ENCODE measurements at regions not wholly inside any gene's neighbourhood (a gene's known extent, or its start where the extent isn't known, plus 50 kb on each side); places are given as distances from the start of the nearest gene placed in this dataset.

- H2AFZ ChIP-seq (ENCODE audit: control insufficient read depth, low read depth, low read length), result no peak overlapping the region
- POLR2A ChIA-PET, result no interaction called here
- TF ChIP-seq ZBTB11 (CRISPR knock-in tag; IDR thresholded peaks at IDR 0.05) (no peak), RFX5 (IDR thresholded peaks at IDR 0.05; ENCODE audit: low read depth, low read length) (no peak), MXI1 (IDR thresholded peaks at IDR 0.05; ENCODE audit: low read depth, low read length) (no peak), BCL3 (IDR thresholded peaks at IDR 0.05; ENCODE audit: borderline replicate concordance, insufficient read depth, low read depth, low read length, poor library complexity, severe bottlenecking) (no peak), SRF (IDR thresholded peaks at IDR 0.05; ENCODE audit: low read depth in 2 of 2, low read length in 2 of 2) (no peak), POU2F2 (IDR thresholded peaks at IDR 0.05; ENCODE audit: borderline replicate concordance, low read depth, low read length) (no peak), EP300 (IDR thresholded peaks at IDR 0.05; ENCODE audit: borderline replicate concordance in 1 of 2, control insufficient read depth in 1 of 2, low read depth in 2 of 2, low read length in 2 of 2) (no peak), NR2F1 (conservative IDR thresholded peaks at IDR 0.05) (no peak), CBFB (IDR thresholded peaks at IDR 0.05; ENCODE audit: low read depth) (no peak), ETV6 (conservative IDR thresholded peaks at IDR 0.05 in 1 of 2, IDR thresholded peaks at IDR 0.05 in 1 of 2; ENCODE audit: borderline replicate concordance in 1 of 2, low read depth in 1 of 2) (no peak)
- TF ChIP-seq, protein P1, sequence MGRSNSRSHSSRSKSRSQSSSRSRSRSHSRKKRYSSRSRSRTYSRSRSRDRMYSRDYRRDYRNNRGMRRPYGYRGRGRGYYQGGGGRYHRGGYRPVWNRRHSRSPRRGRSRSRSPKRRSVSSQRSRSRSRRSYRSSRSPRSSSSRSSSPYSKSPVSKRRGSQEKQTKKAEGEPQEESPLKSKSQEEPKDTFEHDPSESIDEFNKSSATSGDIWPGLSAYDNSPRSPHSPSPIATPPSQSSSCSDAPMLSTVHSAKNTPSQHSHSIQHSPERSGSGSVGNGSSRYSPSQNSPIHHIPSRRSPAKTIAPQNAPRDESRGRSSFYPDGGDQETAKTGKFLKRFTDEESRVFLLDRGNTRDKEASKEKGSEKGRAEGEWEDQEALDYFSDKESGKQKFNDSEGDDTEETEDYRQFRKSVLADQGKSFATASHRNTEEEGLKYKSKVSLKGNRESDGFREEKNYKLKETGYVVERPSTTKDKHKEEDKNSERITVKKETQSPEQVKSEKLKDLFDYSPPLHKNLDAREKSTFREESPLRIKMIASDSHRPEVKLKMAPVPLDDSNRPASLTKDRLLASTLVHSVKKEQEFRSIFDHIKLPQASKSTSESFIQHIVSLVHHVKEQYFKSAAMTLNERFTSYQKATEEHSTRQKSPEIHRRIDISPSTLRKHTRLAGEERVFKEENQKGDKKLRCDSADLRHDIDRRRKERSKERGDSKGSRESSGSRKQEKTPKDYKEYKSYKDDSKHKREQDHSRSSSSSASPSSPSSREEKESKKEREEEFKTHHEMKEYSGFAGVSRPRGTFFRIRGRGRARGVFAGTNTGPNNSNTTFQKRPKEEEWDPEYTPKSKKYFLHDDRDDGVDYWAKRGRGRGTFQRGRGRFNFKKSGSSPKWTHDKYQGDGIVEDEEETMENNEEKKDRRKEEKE (IDR thresholded peaks at IDR 0.05), result no peak
- TF ChIP-seq, protein P2, sequence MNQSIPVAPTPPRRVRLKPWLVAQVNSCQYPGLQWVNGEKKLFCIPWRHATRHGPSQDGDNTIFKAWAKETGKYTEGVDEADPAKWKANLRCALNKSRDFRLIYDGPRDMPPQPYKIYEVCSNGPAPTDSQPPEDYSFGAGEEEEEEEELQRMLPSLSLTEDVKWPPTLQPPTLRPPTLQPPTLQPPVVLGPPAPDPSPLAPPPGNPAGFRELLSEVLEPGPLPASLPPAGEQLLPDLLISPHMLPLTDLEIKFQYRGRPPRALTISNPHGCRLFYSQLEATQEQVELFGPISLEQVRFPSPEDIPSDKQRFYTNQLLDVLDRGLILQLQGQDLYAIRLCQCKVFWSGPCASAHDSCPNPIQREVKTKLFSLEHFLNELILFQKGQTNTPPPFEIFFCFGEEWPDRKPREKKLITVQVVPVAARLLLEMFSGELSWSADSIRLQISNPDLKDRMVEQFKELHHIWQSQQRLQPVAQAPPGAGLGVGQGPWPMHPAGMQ (IDR thresholded peaks at IDR 0.05; ENCODE audit: borderline replicate concordance), result no peak
These were observed 87.1 kb upstream of the ELL2 start for GRCh38 chr5:96048763-96049162.

More at GRCh38 chr5:96048763-96049162, 87.1 kb upstream of the ELL2 start:
- RAD21 ChIA-PET (ENCODE audit: unreplicated experiment), result no interaction called here
- Histone ChIP-seq H3K79me2 (ENCODE audit: control insufficient read depth, insufficient read depth, low read length) (no peaks in the 10 kb centered on the region), H3K36me3 (ENCODE audit: control insufficient read depth in 2 of 2, insufficient read depth in 2 of 2, low read length in 1 of 2) (no peaks in the 10 kb centered on the region), H3K9me3 (replicated peaks; ENCODE audit: control insufficient read depth, insufficient read depth, low read length) (no peaks in the 10 kb centered on the region; the same call in 2 of the 3 replicates), H3K4me1 (ENCODE audit: control insufficient read depth, insufficient read depth, low read length) (no peaks in the 10 kb centered on the region), H3K27me3 (replicated peaks in 1 of 2; ENCODE audit: control insufficient read depth in 2 of 2, insufficient read depth in 2 of 2, low read length in 1 of 2) (no peaks in the 10 kb centered on the region), H3K4me3 (no peak overlapping the region), H3K27ac (ENCODE audit: control insufficient read depth, insufficient read depth) (no peak overlapping the region), H3K4me2 (ENCODE audit: control insufficient read depth, insufficient read depth) (no peak overlapping the region), H4K20me1 (ENCODE audit: control insufficient read depth, insufficient read depth) (no peaks in the 10 kb centered on the region), H3K9ac (ENCODE audit: control insufficient read depth, insufficient read depth, low read length) (no peak overlapping the region)
- ATAC-seq (no peak), DNase-seq (ENCODE audit: low read depth, low spot score) (no peak), FAIRE-seq (no peak)
- in situ Hi-C loops (cut with MboI), result no loop called here
- no TSS peak for BruUV-seq (replicated peaks)
- CTCF ChIA-PET, result no interaction called here
- intact Hi-C loops (cut with micrococcal nuclease; ENCODE audit: unreplicated experiment), result no loop called here
- SMC1A ChIA-PET (ENCODE audit: uncharacterized antibody, unreplicated experiment), result interaction anchor here (0.7 to 1.8 kb wide), 2 partner anchors 23 to 61 kb away, joined by 3 to 4 read pairs; no protein-coding TSS in a partner anchor
- WGBS (ENCODE audit: insufficient coverage, insufficient replicate concordance, low lambda C conversion rate, missing lambda C conversion rate), result 83% methylated on average over 6 of the region's 6 CpGs
